Neural cell (in vitro differentiated cells): ENCODE measurements at regions not wholly inside any gene's neighbourhood (a gene's known extent, or its start where the extent isn't known, plus 50 kb on each side); places are given as distances from the start of the nearest gene placed in this dataset.

Experiments used
- H2AFZ ChIP-seq: fragments of 200-600, 300-800 bp; sonication (generic), shearing (Covaris generic); 2 replicates; pipeline ENCODE4 v1.6.0; 2014; ENCODE audit warnings: low read depth, mild to moderate bottlenecking, antibody characterized with exemption, low read length, moderate library complexity
- H3F3A ChIP-seq: fragments of 200-600 bp; shearing (Covaris generic); 2 replicates; pipeline ENCODE4 v1.6.1; 2016; ENCODE audit warnings: mild to moderate bottlenecking, moderate library complexity, mixed read lengths, antibody characterized with exemption, low read length; ENCODE audit not compliant: insufficient read depth, poor library complexity, severe bottlenecking
- H3K27ac ChIP-seq: fragments of 200-600, 300-800 bp; sonication (generic), shearing (Covaris generic); 2 replicates; pipeline ENCODE4 v1.5.1; 2014; ENCODE audit warnings: mild to moderate bottlenecking, low read length, moderate library complexity
- H3K27me3 ChIP-seq: fragments of 300-800, 200-600 bp; sonication (generic), shearing (Covaris generic); 2 replicates; pipeline ENCODE4 v1.6.0; 2014; ENCODE audit warnings: mild to moderate bottlenecking, low read depth, low read length, moderate library complexity; ENCODE audit not compliant: insufficient read depth
- H3K36me3 ChIP-seq: fragments of 300-800, 200-600 bp; sonication (generic), shearing (Covaris generic); 2 replicates; pipeline ENCODE4 v1.5.1; 2014; ENCODE audit warnings: mild to moderate bottlenecking, antibody characterized with exemption, low read length, moderate library complexity; ENCODE audit not compliant: insufficient read depth
- H3K4me2 ChIP-seq: fragments of 300-800, 200-600 bp; sonication (generic), shearing (Covaris generic); 2 replicates; pipeline ENCODE4 v1.6.0; 2014; ENCODE audit warnings: mild to moderate bottlenecking, low read length
- H3K4me3 ChIP-seq: fragments of 300-800, 200-600 bp; sonication (generic), shearing (Covaris generic); 2 replicates; pipeline ENCODE4 v1.5.1; 2014; ENCODE audit warnings: mild to moderate bottlenecking, low read length, moderate library complexity
- H3K79me2 ChIP-seq: fragments of 200-600 bp; shearing (Covaris generic); replicated peaks from 2 replicates; pipeline ENCODE4 v1.6.0; 2014; ENCODE audit warnings: mild to moderate bottlenecking, low read length, moderate library complexity; ENCODE audit not compliant: insufficient read depth
- H3K9ac ChIP-seq: fragments of 300-800, 200-600 bp; sonication (generic), shearing (Covaris generic); 2 replicates; pipeline ENCODE4 v1.6.1; 2016; ENCODE audit warnings: mild to moderate bottlenecking, low read length, mixed read lengths
- H3K9me2 ChIP-seq: fragments of 200-600 bp; shearing (Covaris generic); 2 replicates; pipeline ENCODE4 v1.6.1; 2016; ENCODE audit warnings: mild to moderate bottlenecking, low read length, mixed read lengths; ENCODE audit not compliant: insufficient read depth
- H3K9me3 ChIP-seq: fragments of 200-600, 300-800 bp; sonication (generic), shearing (Covaris generic); 2 replicates; pipeline ENCODE4 v1.6.1; 2016; ENCODE audit warnings: mild to moderate bottlenecking, mixed run types, low read length, moderate library complexity, mixed read lengths
- H4K20me1 ChIP-seq: fragments of 200-600 bp; shearing (Covaris generic); 2 replicates; pipeline ENCODE4 v1.6.1; 2016; ENCODE audit warnings: mild to moderate bottlenecking, mixed run types; ENCODE audit not compliant: insufficient read depth
- CTCF ChIP-seq: fragments of 450-650 bp; IDR thresholded peaks from 2 replicates; pipeline ENCODE4 v1.5.1; 2014; ENCODE audit warnings: antibody characterized with exemption, mild to moderate bottlenecking, moderate library complexity; ENCODE audit not compliant: poor library complexity, severe bottlenecking
- EP300 ChIP-seq: fragments of 450-650 bp; conservative IDR thresholded peaks from 2 replicates; pipeline ENCODE4 v1.6.1; 2014; ENCODE audit warnings: antibody characterized with exemption, mild to moderate bottlenecking, moderate library complexity; ENCODE audit not compliant: poor library complexity, severe bottlenecking
- EZH2 ChIP-seq: fragments of 200-600, 300-800 bp; shearing (Covaris generic), sonication (generic); IDR thresholded peaks from 2 replicates; pipeline ENCODE4 v1.6.1; 2014; ENCODE audit warnings: antibody characterized with exemption, low read length, borderline replicate concordance, mild to moderate bottlenecking; ENCODE audit not compliant: insufficient read depth, poor library complexity, severe bottlenecking
- MXI1 ChIP-seq: fragments of 450-650 bp; conservative IDR thresholded peaks from 2 replicates; pipeline ENCODE4 v1.6.1; 2014; ENCODE audit warnings: antibody characterized with exemption, mild to moderate bottlenecking; ENCODE audit not compliant: poor library complexity, severe bottlenecking
- POLR2AphosphoS5 ChIP-seq: IDR thresholded peaks from 2 replicates; pipeline ENCODE4 v1.6.1; 2012
- RAD21 ChIP-seq: fragments of 450-650 bp; conservative IDR thresholded peaks from 2 replicates; pipeline ENCODE4 v1.6.1; 2014; ENCODE audit warnings: antibody characterized with exemption, mild to moderate bottlenecking, moderate library complexity
- REST ChIP-seq: IDR thresholded peaks from 2 replicates; pipeline ENCODE4 v1.6.1; 2012; ENCODE audit warnings: borderline replicate concordance
- SMC3 ChIP-seq: fragments of 450-650 bp; conservative IDR thresholded peaks from 2 replicates; pipeline ENCODE4 v1.6.1; 2014; ENCODE audit warnings: antibody characterized with exemption, mild to moderate bottlenecking, moderate library complexity; ENCODE audit not compliant: poor library complexity
- TAF1 ChIP-seq: IDR thresholded peaks from 2 replicates; pipeline ENCODE4 v1.6.1; 2012; ENCODE audit warnings: low read depth

GRCh38 chr15:66937588-66937987 is 127.8 kb upstream of the SMAD3 start:
- TF ChIP-seq EP300: no peak
- no peak for TF ChIP-seq POLR2AphosphoS5
- no peak for TF ChIP-seq EZH2
- TF ChIP-seq REST: no peak
- TF ChIP-seq RAD21: no peak
- TF ChIP-seq TAF1: no peak
- no peak for TF ChIP-seq MXI1
- no peak for TF ChIP-seq CTCF
- no peak for TF ChIP-seq SMC3
- Histone ChIP-seq H3K9me3 (no peaks in the 10 kb centered on the region), H3K36me3 (no peaks in the 10 kb centered on the region), H3K27me3 (no peaks in the 10 kb centered on the region), H4K20me1 (no peaks in the 10 kb centered on the region), H3K4me2 (no peak overlapping the region), H3K9me2 (no peaks in the 10 kb centered on the region), H2AFZ (no peak overlapping the region), H3K4me3 (no peak overlapping the region), H3F3A (no peaks in the 10 kb centered on the region), H3K79me2 (no peaks in the 10 kb centered on the region), H3K9ac (no peak overlapping the region), H3K27ac (no peak overlapping the region)

- Histone ChIP-seq H3K27ac (no peak overlapping the region), H4K20me1 (no peaks in the 10 kb centered on the region), H3K36me3 (no peaks in the 10 kb centered on the region), H3K9ac (no peak overlapping the region), H2AFZ (no peak overlapping the region), H3K9me2 (no peaks in the 10 kb centered on the region), H3K27me3 (no peaks in the 10 kb centered on the region), H3K4me2 (no peak overlapping the region), H3K4me3 (no peak overlapping the region), H3F3A (no peaks in the 10 kb centered on the region), H3K79me2 (no peaks in the 10 kb centered on the region), H3K9me3 (no peaks in the 10 kb centered on the region)
- TF ChIP-seq MXI1 (no peak), TAF1 (no peak), RAD21 (no peak), EZH2 (no peak), POLR2AphosphoS5 (no peak), SMC3 (no peak), CTCF (no peak), REST (no peak), EP300 (no peak)
Measured at GRCh38 chr15:66938114-66938830, 127.1 kb upstream of the SMAD3 start.
